Right lobe of liver (tissue), 4 donors: ENCODE measurements at regions not wholly inside any gene's neighbourhood (a gene's known extent, or its start where the extent isn't known, plus 50 kb on each side); places are given as distances from the start of the nearest gene placed in this dataset.

ENCODE experiments used
- POLR2A ChIP-seq: fragments of 450-650 bp; IDR thresholded peaks from one replicate; pipeline ENCODE4 v1.6.1; 2017; ENCODE audit warnings: antibody characterized with exemption, mild to moderate bottlenecking
- TF ChIP-seq, protein P1 (sequence below), 4 donors: fragments of 200-600 bp in 3 of 4; fragments of 450-650 bp in 1 of 4; IDR thresholded peaks; one replicate each; pipeline versions ENCODE4 v1.5.1 to v1.8.0; 2016 to 2022; ENCODE audit warnings: antibody characterized with exemption in 4 of 4, mild to moderate bottlenecking in 2 of 4
- donor health status: DM: no; HTN: no; CAD: no.
- donor health status: DM: no; HTN: no; CAD: no.
- donor health status: DM: no; HTN: yes; CAD: no.

DNA sequence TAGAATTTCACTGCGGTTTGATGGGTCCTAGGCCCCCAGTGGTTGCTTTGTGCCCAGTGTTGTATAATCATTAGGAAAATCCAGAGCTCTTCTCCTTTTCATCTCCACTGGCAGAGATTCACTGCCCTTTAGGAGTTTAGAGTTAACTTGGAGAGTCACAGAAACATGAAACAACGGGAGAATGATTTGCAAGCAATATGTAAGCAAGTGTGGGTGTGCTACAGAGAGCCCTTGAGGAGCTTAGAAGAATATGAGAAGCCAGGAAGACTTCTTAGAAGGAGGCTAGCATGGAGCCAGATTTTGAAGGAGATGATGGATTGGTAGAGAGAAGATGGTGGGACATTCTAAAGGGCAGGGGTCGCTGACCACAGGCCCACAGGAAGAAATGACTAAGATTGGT lies 327.3 kb downstream of the ZNF326 start:
- TF ChIP-seq, protein P1, sequence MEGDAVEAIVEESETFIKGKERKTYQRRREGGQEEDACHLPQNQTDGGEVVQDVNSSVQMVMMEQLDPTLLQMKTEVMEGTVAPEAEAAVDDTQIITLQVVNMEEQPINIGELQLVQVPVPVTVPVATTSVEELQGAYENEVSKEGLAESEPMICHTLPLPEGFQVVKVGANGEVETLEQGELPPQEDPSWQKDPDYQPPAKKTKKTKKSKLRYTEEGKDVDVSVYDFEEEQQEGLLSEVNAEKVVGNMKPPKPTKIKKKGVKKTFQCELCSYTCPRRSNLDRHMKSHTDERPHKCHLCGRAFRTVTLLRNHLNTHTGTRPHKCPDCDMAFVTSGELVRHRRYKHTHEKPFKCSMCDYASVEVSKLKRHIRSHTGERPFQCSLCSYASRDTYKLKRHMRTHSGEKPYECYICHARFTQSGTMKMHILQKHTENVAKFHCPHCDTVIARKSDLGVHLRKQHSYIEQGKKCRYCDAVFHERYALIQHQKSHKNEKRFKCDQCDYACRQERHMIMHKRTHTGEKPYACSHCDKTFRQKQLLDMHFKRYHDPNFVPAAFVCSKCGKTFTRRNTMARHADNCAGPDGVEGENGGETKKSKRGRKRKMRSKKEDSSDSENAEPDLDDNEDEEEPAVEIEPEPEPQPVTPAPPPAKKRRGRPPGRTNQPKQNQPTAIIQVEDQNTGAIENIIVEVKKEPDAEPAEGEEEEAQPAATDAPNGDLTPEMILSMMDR (IDR thresholded peaks at IDR 0.05) = no peak
- no peak for TF ChIP-seq POLR2A
